HAP-1 (cell line): ENCODE measurements at regions not wholly inside any gene's neighbourhood (a gene's known extent, or its start where the extent isn't known, plus 50 kb on each side); places are given as distances from the start of the nearest gene placed in this dataset.

ENCODE experiments used
- DNase-seq, 2 experiments: peaks; one replicate each; pipeline ENCODE4 v3.0.0-alpha.2; 2016 to 2020; ENCODE audit warnings: low spot score in 2 of 2
- H3K27me3 ChIP-seq: fragments of 250-450 bp; sonication (Bioruptor Pico); 2 replicates; pipeline ENCODE4 v1.5.1; 2020; ENCODE audit warnings: low read depth, mild to moderate bottlenecking, moderate library complexity
- H3K36me3 ChIP-seq: fragments of 250-450 bp; sonication (Bioruptor Pico); replicated peaks from 2 replicates; pipeline ENCODE4 v1.5.1; 2020; ENCODE audit warnings: mild to moderate bottlenecking
- H3K4me1 ChIP-seq: fragments of 250-450 bp; sonication (Bioruptor Pico); 2 replicates; pipeline ENCODE4 v1.5.1; 2020; ENCODE audit warnings: mild to moderate bottlenecking
- H3K4me3 ChIP-seq: fragments of 250-450 bp; sonication (Bioruptor Pico); 2 replicates; pipeline ENCODE4 v1.5.1; 2020; ENCODE audit warnings: mild to moderate bottlenecking, moderate library complexity
- H3K9me3 ChIP-seq: fragments of 250-450 bp; sonication (Bioruptor Pico); 2 replicates; pipeline ENCODE4 v1.5.1; 2020; ENCODE audit warnings: mild to moderate bottlenecking, moderate library complexity
- in situ Hi-C: fragments of 300-500 bp; cut with MboI; formaldehyde crosslinking; loops from 3 replicates; pipeline ENCODE4 v1.14.3; 2020; ENCODE audit warnings: low sequenced_read_pairs, inconsistent platforms, mixed read lengths

DNA sequence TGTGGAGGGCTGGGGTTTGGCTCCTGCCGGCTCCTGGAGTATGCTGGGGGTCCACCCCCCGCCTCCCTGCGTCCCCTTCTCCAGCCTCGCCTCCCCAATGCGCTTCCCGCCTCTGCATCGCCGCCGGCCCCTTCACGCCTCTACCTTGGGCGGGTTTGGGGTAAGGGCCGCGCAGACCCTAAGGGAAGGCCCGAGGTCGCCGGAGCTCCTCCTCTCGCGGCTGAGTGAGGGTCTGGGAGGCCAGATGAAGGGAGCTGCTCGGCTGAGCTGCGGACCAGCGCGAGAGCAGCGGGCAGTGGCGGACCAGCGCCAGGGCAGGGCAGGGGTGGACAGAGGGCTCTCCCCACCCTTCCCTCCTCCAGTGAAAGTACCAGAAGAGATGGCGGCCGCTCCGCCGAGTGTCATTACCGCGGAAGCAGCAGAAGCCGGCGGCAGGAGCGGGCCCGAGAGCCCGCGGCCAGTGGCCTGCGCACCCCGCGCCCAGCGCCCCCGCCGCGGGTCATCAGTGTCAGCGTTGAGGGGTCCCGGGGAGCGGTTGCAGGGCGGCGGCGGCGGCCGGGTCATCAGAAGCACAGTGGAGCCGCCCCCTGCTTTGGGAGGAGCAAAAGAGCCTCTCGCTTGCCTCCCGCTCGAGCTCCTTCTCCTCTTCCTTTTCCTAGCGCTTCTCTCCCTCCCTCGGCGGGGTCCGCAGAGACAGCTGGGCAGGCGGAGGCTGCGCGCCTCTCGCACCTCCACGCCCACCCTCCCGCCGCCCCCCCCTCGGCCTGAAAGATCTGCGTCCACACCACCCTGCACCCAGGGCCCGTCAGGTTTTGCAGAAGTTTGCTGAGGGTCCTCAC lies 255.6 kb upstream of the CADM1 start:
- Histone ChIP-seq H3K4me3 (no peak overlapping the region), H3K9me3 (no peaks in the 10 kb centered on the region), H3K36me3 (no peaks in the 10 kb centered on the region), H3K4me1 (no peaks in the 10 kb centered on the region), H3K27me3 (peaks cover 14% of the 10 kb centered on the region)
- in situ Hi-C loops, result no loop called here
- DNase-seq, result no peak

DNA sequence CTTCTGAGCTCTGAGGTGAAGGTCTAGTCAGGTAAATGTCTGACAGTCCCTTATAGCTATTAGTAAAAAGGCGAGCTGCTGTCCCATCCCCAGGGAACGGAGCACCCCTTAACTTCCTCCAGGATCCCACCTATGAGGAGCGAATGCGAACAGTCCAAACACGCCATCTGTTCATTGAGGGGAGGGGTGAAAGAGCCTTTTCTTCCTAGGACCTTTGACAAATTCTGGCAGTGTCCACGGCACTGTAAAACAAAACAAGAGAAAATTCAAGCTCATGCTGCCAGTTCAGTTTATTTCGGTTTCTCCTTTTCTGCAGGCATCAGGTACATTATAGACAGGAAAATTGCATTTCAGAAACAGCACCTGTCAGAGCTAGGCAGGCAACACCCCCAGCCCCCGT lies 253.8 kb upstream of the CADM1 start:
- in situ Hi-C loops, result no loop called here
- no peak for DNase-seq
- no peaks in the 10 kb centered on the region; the same call in 1 of the 2 replicates for H3K9me3 ChIP-seq
- peaks cover 12% of the 10 kb centered on the region for H3K27me3 ChIP-seq
- H3K4me1 ChIP-seq, result no peaks in the 10 kb centered on the region
- H3K36me3 ChIP-seq, result no peaks in the 10 kb centered on the region
- no peak overlapping the region for H3K4me3 ChIP-seq

DNA sequence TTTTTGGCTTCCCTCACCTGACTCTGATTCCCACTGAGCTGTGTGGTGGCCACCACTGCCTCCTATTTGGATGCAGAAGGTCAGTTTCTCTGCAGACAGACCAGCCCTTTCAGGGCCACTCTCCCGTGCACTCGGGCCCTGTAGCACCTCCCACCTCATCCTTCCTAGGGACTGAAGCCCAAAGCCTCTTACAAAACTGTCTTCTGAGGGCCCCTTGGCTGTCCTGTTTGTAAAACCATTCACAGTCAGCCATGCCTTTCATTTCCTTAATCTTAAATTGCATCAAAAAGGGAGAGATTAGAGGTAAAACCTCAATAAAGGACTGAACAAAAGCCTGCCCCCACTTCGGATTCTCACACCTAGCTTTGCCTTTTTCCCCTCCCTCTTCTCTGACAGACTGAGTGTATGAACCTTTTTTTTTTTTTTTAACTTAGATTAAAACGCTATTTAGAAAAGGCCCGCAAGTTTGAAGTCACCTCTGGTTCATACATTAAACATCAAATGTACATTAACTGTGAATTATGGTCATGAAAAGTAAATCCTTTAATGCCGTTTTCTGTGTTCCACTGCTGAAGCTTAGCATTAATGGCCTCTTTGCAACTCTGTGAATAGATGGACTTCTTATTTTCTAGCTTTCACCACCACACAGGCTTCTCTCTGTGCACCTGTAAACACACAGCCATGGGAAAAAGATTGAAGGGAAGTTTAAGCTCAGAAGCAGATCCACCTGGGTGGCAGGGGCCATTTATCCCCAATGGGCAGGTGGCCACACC lies 247.2 kb upstream of the CADM1 start:
- in situ Hi-C loops, result no loop called here
- Histone ChIP-seq H3K27me3 (no peaks in the 10 kb centered on the region; the same call in 1 of the 2 replicates), H3K9me3 (no peaks in the 10 kb centered on the region; the same call in 1 of the 2 replicates), H3K4me3 (no peak overlapping the region), H3K4me1 (peaks cover 10% of the 10 kb centered on the region), H3K36me3 (no peaks in the 10 kb centered on the region)
- peak; percentile 75 to 92 for DNase-seq

DNA sequence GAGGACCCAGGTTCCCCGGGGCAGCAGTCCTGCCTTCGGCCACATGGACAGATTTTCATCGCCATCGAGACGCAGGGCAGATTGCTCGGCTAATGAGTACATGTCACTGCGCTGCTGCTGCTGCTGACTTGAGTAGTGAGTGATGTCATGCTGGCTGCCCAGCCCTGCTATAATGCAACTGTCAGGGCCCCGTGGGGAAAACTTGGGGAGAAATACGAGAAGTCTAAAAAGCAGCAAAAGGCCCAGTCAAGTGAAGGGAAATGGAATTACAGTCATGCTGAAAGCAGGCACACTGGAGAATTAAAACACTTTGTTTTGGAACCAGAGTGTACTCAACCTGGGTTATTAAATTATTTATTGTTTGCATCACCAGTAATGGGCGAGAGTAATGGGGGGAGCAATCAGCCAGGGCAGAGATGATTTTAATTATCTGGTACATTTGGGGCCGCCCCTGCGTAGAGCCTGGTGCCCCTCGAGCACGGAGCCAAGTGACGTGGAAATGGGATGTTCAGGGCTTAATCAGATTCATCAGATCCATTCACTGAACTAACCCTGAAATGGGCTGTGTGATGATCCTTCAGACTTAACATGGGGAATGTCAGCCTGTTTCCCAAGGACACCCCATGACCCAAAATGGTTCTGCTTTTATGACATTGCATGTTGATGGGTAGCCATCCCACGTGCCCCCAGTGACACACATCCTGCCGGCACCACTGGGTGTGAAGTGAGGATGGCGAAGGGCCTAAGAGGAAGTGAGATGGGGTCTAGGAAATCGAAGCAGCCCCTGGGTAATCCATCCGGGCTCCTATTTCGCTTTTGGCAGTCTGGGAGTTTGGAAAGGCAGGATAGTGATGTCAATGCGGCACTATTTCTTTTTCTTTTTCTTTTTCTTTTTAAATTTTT lies 241.6 kb upstream of the CADM1 start:
- no peaks in the 10 kb centered on the region; the same call in 1 of the 2 replicates for H3K27me3 ChIP-seq
- no peak overlapping the region for H3K4me3 ChIP-seq
- no peak for DNase-seq
- in situ Hi-C loops, result no loop called here
- no peaks in the 10 kb centered on the region for H3K36me3 ChIP-seq
- H3K4me1 ChIP-seq, result peaks cover 2% of the 10 kb centered on the region
- H3K9me3 ChIP-seq, result no peaks in the 10 kb centered on the region

DNA sequence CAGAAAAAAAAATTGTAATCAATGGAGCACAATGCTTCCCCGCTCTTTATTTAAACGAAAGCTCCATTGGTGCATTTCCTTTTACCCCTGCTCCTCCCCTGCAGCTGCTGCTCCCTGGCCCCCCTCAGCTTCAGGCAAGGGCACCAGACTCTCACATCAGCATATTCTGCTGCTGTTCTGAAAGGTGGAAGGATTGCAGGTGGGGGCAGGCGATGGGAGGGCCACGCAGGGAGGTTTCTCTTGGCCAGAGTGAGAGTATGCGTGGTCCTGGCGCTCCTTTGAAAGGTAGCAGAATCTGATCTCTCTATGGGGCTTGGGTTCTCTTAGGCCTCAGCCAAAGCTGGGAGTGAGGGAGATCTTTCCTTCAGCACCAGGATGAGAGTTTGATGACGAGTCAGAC lies 240.9 kb upstream of the CADM1 start:
- Histone ChIP-seq H3K4me3 (no peak overlapping the region), H3K4me1 (peaks cover 2% of the 10 kb centered on the region; the same call in 1 of the 2 replicates), H3K36me3 (no peaks in the 10 kb centered on the region), H3K27me3 (no peaks in the 10 kb centered on the region; the same call in 1 of the 2 replicates), H3K9me3 (no peaks in the 10 kb centered on the region)
- DNase-seq, result no peak
- in situ Hi-C loops, result no loop called here

DNA sequence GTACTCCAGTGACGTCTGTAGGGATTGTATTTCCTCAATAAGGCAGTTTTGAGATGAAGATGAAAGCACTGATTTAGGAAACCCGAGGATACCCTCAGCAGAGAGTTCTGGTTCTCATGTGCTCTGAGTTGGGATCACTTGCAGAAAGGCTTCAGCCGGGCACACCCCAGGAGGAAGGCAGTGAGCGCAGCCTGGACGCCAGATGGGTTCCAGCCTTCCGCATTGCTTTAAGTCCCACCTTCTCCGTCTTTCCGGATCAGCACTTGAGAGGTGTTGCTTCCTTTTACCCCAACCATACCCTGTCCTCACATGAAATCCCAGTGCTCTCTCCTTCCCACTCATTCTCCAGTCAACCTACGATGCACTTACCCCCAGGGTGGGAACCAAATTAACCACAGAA lies 239.5 kb upstream of the CADM1 start:
- DNase-seq, result no peak
- in situ Hi-C loops, result no loop called here
- H3K36me3 ChIP-seq, result no peaks in the 10 kb centered on the region
- H3K4me1 ChIP-seq, result peaks cover 2% of the 10 kb centered on the region; the same call in 1 of the 2 replicates
- no peaks in the 10 kb centered on the region for H3K9me3 ChIP-seq
- no peaks in the 10 kb centered on the region for H3K27me3 ChIP-seq
- H3K4me3 ChIP-seq, result no peak overlapping the region

DNA sequence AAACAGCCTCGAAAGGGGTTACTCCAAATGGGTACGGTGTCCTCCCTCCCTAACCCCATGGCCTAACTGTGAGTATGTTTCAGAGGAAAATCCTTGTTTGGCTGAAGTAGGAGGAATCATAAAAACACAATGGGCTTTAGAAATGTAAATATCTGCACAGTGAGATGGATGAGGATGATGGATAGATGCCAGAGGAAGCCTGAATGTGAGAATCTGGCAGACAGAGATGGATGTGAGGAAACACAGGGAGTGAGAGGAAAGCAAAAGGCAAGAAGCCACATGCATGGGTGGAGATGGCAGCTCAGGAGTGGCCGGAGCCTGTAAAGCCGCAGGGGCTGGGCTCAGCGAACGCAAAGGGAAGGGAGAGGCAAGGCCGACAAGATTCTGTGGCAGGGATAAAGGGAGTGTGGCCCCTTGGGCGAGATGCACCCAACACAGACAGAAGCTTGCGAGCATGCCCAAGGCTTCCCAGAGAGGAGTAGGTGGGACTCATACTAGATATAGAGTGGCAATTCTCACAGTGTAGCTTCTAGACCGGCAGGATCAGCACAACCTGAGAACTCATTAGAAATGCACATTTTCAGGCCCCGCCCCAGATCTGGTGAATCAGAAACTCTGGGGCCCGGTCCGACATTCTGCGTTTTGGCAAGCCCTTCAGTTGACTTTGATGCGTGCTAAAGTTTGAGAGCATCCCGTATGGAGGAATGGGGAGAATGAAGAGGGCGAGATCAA lies 237.3 kb upstream of the CADM1 start:
- H3K27me3 ChIP-seq, result no peaks in the 10 kb centered on the region
- H3K36me3 ChIP-seq, result no peaks in the 10 kb centered on the region
- H3K9me3 ChIP-seq, result no peaks in the 10 kb centered on the region
- DNase-seq, result peak; percentile 66 to 88
- H3K4me1 ChIP-seq, result peaks cover 2% of the 10 kb centered on the region; the same call in 1 of the 2 replicates
- H3K4me3 ChIP-seq, result no peak overlapping the region
- in situ Hi-C loops, result no loop called here

DNA sequence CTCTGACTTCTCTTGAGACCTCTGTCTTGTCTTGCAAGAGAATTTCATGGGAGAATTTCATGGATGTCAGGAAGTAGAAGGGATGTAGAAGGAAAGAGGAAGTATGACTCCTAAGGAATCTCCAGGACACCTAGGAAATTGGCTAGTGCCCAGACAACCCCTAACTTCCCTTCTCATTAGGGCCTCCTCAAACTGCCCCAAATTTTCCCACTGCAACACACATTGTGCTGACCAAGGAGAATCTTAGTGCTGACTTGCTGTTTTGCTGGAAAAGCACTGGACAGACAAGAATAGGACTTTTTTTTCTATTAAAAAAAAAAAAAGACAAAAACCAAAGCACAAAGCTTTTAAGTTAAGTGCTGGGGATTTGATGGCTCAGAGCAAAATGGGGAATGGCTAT lies 236.1 kb upstream of the CADM1 start:
- DNase-seq, result no peak
- Histone ChIP-seq H3K9me3 (no peaks in the 10 kb centered on the region), H3K27me3 (no peaks in the 10 kb centered on the region), H3K4me1 (peaks cover 2% of the 10 kb centered on the region; the same call in 1 of the 2 replicates), H3K4me3 (no peak overlapping the region), H3K36me3 (no peaks in the 10 kb centered on the region)
- in situ Hi-C loops, result no loop called here

DNA sequence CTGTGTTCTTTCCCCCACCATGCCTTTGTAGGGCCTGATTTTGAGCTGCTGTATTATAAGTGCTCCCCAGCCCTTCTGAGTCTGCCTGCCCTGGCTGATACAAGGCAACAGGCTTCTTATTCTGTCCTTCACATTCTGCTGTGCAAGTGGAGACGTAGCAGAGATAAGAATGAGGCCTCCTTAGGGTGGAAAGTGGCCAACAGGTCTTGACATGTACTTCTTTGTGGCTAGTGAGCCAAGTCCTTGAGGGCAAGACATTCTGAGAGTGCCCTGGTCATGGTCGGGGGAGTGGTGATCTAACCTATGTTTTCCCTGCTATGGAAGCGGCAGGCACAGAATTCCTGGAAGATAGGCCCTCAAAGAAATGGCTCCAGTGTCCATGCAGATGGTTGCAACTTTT lies 235.7 kb upstream of the CADM1 start:
- Histone ChIP-seq H3K36me3 (no peaks in the 10 kb centered on the region), H3K4me3 (no peak overlapping the region), H3K4me1 (peaks cover 2% of the 10 kb centered on the region; the same call in 1 of the 2 replicates), H3K27me3 (no peaks in the 10 kb centered on the region), H3K9me3 (no peaks in the 10 kb centered on the region)
- in situ Hi-C loops, result no loop called here
- no peak for DNase-seq

DNA sequence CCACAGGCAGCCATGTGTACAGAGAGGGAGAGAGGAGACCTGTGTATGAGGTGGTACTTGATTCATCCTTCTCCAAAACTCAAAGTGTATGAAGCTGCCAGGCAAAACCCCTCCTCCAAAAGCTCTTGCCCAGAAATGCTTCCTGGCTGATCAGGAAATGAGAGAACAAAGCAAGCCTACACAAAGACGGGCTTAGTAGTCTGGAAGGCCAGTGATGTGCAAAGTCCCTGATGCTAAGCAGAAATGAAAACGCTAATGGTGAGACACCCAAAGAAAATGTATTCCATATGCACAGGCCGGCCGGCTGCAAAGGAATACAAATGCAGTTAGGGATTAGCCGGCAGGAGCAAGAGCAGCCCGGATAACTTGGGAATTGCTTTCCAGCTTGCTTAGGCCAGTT lies 234.9 kb upstream of the CADM1 start:
- in situ Hi-C loops, result no loop called here
- H3K27me3 ChIP-seq, result no peaks in the 10 kb centered on the region

DNA sequence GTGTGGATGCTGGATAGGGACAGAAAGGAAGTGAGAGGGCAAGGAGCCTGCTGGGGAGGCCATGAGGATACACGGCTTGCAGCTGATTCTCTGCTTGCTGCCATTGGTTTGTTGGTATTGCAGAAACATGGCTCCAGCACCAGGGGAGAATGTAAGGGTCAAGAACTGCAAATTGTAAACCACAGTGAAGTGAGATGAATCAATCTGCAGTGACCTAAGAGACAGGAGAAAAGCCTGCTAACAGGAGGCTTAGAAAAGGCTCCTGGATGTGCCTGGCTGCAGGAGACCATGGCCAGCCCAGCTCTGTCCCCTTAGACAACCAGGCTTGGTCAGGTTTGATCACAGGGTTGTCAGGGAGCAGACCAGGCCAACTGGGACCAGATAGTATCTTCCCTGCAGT lies 233.7 kb upstream of the CADM1 start:
- Histone ChIP-seq H3K4me1 (peaks cover 2% of the 10 kb centered on the region; the same call in 1 of the 2 replicates), H3K4me3 (no peak overlapping the region), H3K27me3 (no peaks in the 10 kb centered on the region), H3K36me3 (no peaks in the 10 kb centered on the region), H3K9me3 (no peaks in the 10 kb centered on the region)
- in situ Hi-C loops, result no loop called here
- DNase-seq, result no peak

More for the DNA sequence above, 234.9 kb upstream of the CADM1 start:
- Histone ChIP-seq H3K36me3 (no peaks in the 10 kb centered on the region), H3K9me3 (no peaks in the 10 kb centered on the region), H3K4me3 (no peak overlapping the region), H3K4me1 (peaks cover 2% of the 10 kb centered on the region; the same call in 1 of the 2 replicates)
- peak; percentile 47 to 50 for DNase-seq

DNA sequence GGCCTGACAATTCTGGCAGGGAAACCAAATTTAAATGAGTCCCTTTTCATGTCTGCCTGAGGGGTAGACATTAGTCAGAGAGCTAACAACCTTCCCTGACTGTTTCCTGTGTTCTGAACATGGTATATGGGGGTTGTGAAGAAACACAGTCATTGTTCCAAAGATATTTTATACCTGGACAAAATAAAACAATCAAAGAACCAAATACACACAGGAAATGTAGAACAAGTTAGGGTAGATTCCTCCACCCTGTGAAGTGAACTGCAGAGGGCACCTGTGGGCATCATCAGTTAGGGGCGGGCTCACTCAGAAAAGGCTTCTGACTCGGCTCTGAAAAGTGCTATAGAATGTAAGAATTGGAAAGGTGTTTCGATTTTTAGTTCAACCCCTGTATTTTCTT lies 231.9 kb upstream of the CADM1 start:
- no peak overlapping the region for H3K4me3 ChIP-seq
- peaks cover 2% of the 10 kb centered on the region; the same call in 1 of the 2 replicates for H3K4me1 ChIP-seq
- no peaks in the 10 kb centered on the region for H3K27me3 ChIP-seq
- H3K9me3 ChIP-seq, result no peaks in the 10 kb centered on the region
- in situ Hi-C loops, result no loop called here
- no peak for DNase-seq
- no peaks in the 10 kb centered on the region for H3K36me3 ChIP-seq

DNA sequence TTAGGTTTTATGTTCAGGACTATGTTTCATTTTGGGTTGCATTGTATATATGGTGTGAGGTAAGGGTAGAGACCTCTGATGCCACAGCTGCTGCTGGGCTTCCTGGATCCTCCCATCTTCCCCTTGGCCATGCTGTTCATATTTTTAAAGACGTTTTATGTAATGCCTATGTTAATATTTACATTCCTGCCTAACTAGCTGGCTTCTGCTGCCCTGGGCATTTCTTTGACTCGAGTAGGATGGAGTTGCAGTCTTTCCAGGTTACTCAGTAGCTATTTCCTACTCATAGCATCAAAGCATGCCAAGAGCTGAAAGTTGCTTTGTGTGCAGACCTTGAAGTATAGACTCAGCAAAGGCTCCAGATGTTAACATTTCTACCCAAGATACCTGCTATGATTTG lies 220.5 kb upstream of the CADM1 start:
- Histone ChIP-seq H3K36me3 (no peaks in the 10 kb centered on the region), H3K4me3 (no peak overlapping the region), H3K4me1 (no peaks in the 10 kb centered on the region), H3K27me3 (no peaks in the 10 kb centered on the region; the same call in 1 of the 2 replicates), H3K9me3 (no peaks in the 10 kb centered on the region)
- in situ Hi-C loops, result no loop called here
- no peak for DNase-seq
